ENCODE measurements at regions not wholly inside any gene's neighbourhood (a gene's known extent, or its start where the extent isn't known, plus 50 kb on each side); places are given as distances from the start of the nearest gene placed in this dataset.

DNA sequence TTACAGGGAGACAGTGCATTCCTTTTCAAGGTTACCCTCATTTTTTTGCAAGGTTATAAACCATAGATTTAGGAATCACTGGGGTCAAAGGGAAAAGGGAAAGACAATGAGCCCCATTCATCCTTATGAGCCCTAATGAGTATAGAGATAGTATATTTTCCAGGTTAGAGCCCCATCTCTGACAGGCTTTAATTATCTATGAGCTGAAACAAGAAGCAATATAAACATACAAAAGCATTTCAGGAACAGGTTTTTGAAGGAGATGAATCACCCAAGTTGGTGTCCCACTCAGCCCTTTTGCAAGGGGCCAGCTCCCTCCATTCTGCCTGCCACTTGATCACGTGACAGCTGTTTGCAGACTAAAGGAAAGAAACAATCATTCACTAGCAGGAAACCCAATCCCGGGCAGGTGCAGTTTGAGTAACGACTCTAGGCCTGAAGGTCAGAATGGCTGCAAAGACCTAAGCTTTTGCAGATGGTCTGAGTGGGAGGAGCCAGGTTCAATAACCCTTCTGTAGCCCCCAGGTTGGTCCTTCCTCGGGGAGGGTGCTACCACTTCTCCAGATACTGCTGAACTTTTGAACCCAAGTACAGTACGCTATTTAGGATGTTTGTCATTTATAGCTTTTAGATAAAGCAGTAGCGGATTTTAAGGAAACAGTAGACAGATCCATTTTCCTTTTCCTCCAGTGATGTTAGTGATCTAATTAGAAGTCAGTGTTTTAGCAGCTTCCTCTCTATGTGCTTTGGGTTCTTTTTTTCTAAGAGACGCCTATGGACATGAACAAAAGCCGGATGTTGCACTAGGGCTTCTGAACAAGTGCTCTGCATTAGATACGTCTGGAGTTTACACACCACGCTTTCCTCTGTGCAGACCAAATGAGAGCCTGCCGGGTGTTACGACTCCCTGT lies 253.2 kb downstream of the SOX4 start:
- TF ChIP-seq, protein P1, sequence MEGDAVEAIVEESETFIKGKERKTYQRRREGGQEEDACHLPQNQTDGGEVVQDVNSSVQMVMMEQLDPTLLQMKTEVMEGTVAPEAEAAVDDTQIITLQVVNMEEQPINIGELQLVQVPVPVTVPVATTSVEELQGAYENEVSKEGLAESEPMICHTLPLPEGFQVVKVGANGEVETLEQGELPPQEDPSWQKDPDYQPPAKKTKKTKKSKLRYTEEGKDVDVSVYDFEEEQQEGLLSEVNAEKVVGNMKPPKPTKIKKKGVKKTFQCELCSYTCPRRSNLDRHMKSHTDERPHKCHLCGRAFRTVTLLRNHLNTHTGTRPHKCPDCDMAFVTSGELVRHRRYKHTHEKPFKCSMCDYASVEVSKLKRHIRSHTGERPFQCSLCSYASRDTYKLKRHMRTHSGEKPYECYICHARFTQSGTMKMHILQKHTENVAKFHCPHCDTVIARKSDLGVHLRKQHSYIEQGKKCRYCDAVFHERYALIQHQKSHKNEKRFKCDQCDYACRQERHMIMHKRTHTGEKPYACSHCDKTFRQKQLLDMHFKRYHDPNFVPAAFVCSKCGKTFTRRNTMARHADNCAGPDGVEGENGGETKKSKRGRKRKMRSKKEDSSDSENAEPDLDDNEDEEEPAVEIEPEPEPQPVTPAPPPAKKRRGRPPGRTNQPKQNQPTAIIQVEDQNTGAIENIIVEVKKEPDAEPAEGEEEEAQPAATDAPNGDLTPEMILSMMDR (IDR thresholded peaks at IDR 0.05), result no peak
- TF ChIP-seq POLR2A (IDR thresholded peaks at IDR 0.05), result no peak

Data from heart left ventricle (tissue), 13 donors.